ENCODE measurements at regions not wholly inside any gene's neighbourhood (a gene's known extent, or its start where the extent isn't known, plus 50 kb on each side); places are given as distances from the start of the nearest gene placed in this dataset.

GRCh38 chr3:95154766-95155165 lies 1091.9 kb downstream of the NSUN3 start:
- no peak overlapping the region for H3K4me3 ChIP-seq (ENCODE audit: low read depth, low read length)
- TF ChIP-seq MAX (IDR thresholded peaks at IDR 0.05; ENCODE audit: low read depth, low read length) (no peak), POLR2A (IDR thresholded peaks at IDR 0.05; ENCODE audit: extremely low read depth, insufficient read length) (no peak), MYC (IDR thresholded peaks at IDR 0.05; ENCODE audit: low read depth, low read length) (no peak)
- TF ChIP-seq, protein P1, sequence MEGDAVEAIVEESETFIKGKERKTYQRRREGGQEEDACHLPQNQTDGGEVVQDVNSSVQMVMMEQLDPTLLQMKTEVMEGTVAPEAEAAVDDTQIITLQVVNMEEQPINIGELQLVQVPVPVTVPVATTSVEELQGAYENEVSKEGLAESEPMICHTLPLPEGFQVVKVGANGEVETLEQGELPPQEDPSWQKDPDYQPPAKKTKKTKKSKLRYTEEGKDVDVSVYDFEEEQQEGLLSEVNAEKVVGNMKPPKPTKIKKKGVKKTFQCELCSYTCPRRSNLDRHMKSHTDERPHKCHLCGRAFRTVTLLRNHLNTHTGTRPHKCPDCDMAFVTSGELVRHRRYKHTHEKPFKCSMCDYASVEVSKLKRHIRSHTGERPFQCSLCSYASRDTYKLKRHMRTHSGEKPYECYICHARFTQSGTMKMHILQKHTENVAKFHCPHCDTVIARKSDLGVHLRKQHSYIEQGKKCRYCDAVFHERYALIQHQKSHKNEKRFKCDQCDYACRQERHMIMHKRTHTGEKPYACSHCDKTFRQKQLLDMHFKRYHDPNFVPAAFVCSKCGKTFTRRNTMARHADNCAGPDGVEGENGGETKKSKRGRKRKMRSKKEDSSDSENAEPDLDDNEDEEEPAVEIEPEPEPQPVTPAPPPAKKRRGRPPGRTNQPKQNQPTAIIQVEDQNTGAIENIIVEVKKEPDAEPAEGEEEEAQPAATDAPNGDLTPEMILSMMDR (IDR thresholded peaks at IDR 0.05; ENCODE audit: low read depth, low read length): no peak
- DNase-seq (ENCODE audit: low read depth): no peak

- TF ChIP-seq MYC (IDR thresholded peaks at IDR 0.05; ENCODE audit: low read depth, low read length): no peak
- TF ChIP-seq POLR2A (IDR thresholded peaks at IDR 0.05; ENCODE audit: extremely low read depth, insufficient read length): no peak
- TF ChIP-seq MAX (IDR thresholded peaks at IDR 0.05; ENCODE audit: low read depth, low read length): no peak
- TF ChIP-seq, protein P1 (IDR thresholded peaks at IDR 0.05; ENCODE audit: low read depth, low read length): no peak
- no peak for DNase-seq (ENCODE audit: low read depth)
- H3K4me3 ChIP-seq (ENCODE audit: low read depth, low read length): no peak overlapping the region
Observed at GRCh38 chr3:95162794-95163193, 1099.9 kb downstream of the NSUN3 start.

GRCh38 chr3:95167748-95168147 lies 1104.9 kb downstream of the NSUN3 start:
- DNase-seq (ENCODE audit: low read depth): no peak
- H3K4me3 ChIP-seq (ENCODE audit: low read depth, low read length): no peak overlapping the region
- TF ChIP-seq, protein P1 (IDR thresholded peaks at IDR 0.05; ENCODE audit: low read depth, low read length): no peak
- no peak for TF ChIP-seq MYC (IDR thresholded peaks at IDR 0.05; ENCODE audit: low read depth, low read length)
- TF ChIP-seq MAX (IDR thresholded peaks at IDR 0.05; ENCODE audit: low read depth, low read length): no peak
- no peak for TF ChIP-seq POLR2A (IDR thresholded peaks at IDR 0.05; ENCODE audit: extremely low read depth, insufficient read length)

DNA sequence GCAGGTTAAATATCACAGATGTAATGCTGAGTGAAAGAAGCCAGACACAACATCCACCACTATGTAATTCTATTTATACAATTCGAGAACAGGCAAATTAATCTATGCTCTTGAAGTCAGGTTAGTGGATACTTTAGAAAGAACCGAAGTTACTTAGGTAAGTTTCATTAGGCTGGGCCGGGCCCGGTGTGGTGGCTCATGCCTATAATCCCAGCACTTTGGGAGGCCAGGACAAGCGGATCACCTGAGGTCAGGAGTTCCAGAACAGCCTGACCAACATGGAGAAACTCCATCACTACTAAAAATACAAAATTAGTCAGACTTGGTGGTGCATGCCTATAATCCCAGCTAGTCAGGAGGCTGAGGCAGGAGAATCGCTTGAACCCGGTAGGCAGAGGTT lies 1105.7 kb downstream of the NSUN3 start:
- H3K4me3 ChIP-seq (ENCODE audit: low read depth, low read length): no peak overlapping the region
- no peak for DNase-seq (ENCODE audit: low read depth)
- no peak for TF ChIP-seq MAX (IDR thresholded peaks at IDR 0.05; ENCODE audit: low read depth, low read length)
- no peak for TF ChIP-seq POLR2A (IDR thresholded peaks at IDR 0.05; ENCODE audit: extremely low read depth, insufficient read length)
- TF ChIP-seq, protein P1 (IDR thresholded peaks at IDR 0.05; ENCODE audit: low read depth, low read length): no peak
- no peak for TF ChIP-seq MYC (IDR thresholded peaks at IDR 0.05; ENCODE audit: low read depth, low read length)

- no peak overlapping the region for H3K4me3 ChIP-seq (ENCODE audit: low read depth, low read length)
- TF ChIP-seq POLR2A (IDR thresholded peaks at IDR 0.05; ENCODE audit: extremely low read depth, insufficient read length) (no peak), MYC (IDR thresholded peaks at IDR 0.05; ENCODE audit: low read depth, low read length) (no peak), MAX (IDR thresholded peaks at IDR 0.05; ENCODE audit: low read depth, low read length) (no peak)
- TF ChIP-seq, protein P1 (IDR thresholded peaks at IDR 0.05; ENCODE audit: low read depth, low read length): no peak
- no peak for DNase-seq (ENCODE audit: low read depth)
Observed at GRCh38 chr3:95172164-95172943, 1109.5 kb downstream of the NSUN3 start.
